ENCODE measurements at regions not wholly inside any gene's neighbourhood (a gene's known extent, or its start where the extent isn't known, plus 50 kb on each side); places are given as distances from the start of the nearest gene placed in this dataset.

DNA sequence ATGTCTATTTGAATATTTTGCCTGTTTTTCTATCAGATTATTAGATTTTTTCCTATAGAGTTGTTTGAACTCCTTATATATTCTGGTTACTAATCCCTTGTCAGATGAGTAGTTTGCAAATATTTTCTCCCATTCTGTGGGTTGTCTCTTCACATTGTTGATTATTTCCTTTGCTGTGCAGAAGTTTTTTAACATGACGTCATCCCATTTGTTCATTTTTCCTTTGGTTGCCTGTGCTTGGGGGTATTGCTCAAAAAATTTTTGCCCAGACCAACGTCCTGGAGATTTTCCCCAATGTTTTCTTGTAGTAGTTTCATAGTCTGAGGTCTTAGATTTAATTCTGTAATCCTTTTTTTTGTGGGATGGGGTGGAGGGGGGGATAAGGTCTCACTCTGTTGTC lies 168.7 kb upstream of the NFIA start:
- DNase-seq: peak; percentile 16

DNA sequence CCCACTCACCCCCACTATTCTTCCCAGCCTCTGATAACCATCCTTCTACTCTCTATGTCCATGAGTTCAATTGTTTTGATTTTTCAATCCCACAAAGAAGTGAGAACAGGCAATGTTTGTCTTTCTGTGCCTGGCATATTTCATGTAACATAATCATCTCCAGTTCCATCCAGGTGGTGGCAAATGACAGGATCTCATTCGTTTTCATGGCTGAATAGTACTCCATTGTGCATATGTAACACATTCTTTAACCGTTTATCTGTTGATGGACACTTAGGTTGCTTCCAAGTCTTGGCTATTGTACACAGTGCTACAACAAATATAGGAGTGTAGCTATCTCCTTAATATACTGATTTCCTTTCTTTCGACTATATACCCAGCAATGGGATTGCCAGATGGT lies 169.3 kb upstream of the NFIA start:
- no peak for DNase-seq

DNA sequence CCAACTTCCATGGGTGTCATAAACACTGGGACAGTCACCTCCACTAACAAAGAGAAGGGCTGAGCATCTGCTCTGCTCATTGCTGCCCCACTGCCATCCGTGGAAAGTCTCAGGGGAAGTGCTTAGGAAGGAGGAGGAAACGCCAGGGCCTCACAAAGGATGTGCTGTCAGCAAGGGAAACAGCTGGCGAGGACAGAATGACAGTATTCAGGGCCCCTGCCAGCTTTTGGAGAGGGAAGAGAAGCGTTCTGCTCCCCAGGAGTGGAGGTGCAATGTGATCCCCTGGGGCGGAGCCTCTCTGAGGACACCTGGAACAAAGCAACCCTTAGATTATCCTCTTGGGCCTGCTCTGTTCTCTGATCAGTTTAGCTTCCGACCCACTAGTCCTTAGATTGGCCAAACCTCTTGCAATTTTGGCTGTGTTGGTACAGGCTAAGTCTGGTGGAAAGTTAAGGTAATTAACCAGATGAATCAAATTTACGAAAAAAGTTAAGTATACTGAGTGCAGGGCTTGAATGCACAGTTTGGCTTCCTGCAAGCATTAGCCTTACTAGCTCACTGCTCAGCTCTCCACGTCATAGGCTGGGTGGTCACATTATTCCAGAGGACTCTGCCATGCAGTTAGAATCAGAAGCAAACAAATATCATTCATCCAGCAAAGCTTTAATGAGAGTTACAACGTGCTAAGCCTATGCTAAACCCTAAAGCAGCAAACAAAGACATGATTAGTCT lies 170.2 kb upstream of the NFIA start:
- no peak for DNase-seq

DNA sequence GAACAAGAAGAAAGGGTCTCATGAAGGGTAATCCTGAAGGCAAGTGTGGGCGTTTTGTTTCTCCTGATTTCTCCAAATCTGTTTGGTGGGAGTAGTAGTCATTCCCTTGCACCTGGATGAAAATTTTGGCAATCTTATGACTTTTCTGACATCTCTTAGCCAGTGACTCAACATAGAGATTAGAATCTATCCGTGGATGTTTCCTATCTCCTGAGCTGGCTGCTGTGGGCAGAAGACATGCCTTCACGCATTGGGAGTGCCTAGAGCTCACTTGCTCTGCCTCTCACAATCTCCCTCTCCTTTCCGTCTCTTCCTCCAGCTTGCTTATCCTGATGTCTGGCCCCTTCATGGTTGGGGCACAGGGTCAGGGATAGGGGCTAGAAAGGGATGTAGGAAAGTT lies 174.2 kb upstream of the NFIA start:
- no peak for DNase-seq

DNA sequence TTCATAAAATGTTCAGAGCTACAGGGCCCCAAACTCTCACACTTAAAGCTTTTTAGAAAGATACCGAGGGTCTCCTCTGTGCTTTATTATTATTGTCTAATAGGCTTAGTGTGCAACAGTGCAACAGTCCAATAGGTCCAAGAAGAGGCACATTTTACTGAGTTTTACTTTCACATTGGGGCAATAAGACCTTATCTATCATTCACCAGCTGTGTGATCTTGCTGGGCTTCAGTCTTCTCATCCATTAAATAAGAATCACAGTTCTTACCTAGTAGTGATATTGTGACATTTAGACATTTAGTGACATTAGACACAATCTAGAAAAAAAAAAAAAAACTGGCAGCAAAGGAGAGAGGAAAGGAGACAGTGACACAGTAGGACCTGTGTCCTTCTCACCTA lies 175.8 kb upstream of the NFIA start:
- DNase-seq: no peak

DNA sequence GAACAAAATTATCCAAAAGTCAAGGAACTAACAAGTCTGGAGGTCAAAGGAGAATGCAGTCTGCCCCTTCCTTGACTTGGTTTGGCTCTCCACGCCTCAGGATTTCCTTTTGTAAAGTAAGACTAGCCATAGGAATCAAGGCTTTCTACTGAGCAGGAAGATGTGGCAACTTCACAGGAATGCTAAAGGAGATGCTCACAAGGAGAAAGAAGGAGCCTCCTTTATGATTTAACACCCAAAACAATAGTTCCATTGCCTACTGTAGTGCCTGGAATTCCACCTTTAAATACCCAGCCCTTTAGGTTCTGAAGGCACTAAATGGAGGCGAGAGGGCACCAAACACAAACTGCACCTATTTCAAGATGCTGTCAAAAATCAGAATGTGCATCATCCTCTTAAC lies 176.3 kb upstream of the NFIA start:
- DNase-seq: no peak

DNA sequence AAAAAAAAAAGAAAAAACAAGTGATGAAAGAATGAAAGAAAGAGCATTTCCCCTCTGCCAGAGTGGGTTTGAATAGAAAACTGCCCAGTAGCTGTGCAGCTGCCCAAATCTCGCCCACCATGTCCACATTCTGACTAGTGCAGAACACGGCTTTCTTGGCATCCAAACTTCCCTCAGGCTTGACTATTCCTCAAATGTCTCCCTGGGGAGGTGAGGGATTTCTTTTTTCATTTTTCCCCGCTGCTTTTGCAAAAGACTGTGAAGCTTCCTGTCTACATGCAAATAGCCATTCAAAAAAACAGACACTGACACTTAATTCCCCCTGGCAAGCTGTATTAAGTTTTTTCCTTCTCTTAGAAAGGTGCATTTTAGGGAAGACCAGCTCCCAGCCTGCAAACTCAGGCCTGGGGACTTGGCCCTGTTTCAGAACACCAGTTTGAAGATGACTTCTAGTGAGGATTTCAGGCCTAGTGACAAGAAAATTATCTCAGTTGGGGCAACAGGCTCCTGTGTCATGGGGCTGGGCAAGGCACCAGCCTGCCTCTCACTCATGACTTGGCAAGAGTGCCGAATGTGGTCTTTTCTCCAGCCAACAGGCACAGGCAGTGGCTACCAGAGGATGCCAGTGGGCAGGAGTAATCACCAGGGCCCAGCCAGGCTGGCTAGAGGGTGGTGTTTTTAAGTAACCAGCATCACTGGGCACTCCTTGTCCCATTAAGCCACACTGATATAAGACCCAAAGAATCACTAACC lies 178.1 kb upstream of the NFIA start:
- DNase-seq: peak; percentile 32

DNA sequence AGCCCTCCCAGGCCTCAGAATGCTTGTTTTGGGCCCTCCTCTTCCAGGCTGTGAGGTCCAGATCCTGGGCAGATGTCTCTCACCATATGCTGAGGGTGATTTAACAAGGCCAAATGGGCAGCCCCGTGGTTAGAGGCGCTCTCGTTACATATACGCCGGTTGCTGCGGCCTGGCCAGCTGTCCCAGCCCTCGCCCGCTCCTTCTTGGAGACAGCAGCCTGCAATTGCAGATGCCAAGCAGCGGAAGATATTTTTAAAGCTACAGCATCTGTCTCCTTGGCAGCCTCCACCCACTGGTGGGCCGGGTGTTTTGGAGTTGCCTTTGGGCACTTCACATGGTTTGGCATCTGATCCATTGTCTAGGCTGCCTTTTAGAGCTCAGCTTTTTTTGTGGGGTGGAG lies 178.8 kb upstream of the NFIA start:
- DNase-seq: peak; percentile 8

DNA sequence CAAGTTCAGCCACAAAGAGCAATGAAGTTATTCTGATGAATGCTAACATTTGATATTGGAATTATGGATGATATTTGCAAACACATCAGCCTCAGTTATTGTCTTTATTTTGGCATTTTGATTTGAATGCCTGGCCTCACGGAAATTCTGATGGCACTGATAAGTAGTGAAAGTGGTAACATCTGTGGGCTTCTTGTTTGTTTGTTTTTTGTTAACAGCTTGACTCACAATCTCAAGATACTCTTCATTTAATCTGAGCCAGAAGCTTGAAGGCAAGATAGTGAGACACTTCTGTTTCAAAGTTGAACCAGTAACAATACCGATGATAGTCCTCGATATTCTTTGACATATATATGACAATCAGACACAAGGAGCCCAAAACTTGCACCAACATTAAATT lies 182.9 kb upstream of the NFIA start:
- no peak for DNase-seq

DNA sequence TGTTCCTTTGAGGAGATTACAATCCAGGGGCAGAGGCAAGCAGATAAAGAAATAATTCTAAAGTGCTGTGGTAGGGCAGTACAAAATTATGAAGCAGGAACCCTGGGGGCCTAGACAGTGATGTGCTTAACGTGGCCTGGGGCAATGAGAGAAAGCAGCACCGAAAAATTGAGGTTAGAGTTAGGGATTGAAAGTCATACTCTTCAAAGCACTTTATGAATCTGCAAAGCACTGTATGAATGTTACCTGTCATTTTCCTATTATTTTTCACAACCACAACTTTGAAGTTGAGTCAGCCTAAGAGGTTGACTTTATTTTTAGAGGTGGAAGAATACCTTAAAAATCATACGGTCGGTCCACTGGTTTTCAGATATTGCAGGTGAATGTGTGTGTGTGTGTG lies 183.4 kb upstream of the NFIA start:
- DNase-seq: no peak

DNA sequence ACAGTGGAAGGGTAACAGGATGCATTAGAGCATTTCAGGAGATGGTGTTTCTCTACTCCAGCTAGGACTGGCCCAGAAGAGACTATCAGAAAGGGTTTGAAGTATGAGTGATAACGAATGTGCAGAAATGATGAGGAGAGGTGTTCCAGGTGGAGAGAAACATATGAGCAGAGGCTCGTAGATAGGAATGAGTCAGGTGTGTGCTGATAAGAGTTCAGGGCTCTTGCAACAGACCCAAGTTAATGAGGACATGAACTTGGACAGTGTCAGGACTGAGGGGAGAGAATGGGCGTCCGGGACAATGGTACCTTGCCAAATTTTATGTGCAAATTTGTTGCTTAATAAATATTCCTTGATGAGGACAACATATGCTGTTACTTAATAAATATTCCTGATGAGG lies 183.9 kb upstream of the NFIA start:
- no peak for DNase-seq

DNA sequence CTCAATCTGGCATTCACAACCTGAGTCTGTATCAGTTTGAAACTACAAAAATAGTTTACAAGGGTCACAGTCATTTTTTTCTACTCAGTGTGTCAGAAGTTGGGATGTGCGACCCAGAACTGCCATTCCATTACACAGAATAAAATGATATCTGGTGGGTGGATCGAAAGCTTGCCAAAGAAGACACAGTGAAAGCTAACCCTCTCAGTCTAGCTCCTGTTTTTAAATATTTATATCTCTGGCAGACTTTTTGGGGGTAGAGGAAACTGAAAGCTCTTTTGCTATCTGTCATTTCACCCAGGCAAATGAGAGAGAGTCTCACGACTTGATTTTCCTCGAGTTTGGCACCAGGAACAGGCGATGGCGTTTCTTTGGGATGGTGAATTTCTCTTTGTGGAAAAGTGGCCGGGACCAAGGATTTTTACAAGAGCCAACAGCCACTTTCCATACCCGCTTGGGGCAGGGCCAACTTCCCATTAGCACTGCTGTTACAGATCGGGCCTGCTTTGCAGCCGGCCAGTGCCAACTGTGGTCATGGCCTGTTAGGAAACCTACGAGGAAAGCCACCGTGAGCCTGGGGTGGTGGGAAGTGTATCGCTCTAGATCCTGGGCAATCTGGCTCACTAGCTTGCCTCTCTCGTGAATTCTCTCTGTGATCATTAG lies 185.5 kb upstream of the NFIA start:
- DNase-seq: no peak

DNA sequence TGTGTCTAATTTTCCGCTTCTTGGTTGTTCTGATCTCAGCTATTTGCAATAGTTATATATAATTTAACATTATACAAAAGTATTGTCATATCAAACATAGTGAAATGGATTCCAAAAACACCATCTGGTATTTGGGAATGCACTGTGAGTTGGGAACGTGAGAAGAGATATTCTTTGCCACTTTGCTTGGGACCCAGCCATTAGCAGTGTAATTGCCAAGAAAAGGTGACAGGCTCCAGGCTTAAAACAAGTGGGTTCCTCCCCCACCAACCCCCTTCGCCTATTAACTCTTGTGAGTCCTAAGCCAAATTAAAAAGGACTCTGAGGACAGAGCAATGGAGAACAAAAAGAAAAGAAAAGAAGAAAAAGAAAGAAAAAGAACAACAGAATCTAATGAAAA lies 186.7 kb upstream of the NFIA start:
- no peak for DNase-seq

DNA sequence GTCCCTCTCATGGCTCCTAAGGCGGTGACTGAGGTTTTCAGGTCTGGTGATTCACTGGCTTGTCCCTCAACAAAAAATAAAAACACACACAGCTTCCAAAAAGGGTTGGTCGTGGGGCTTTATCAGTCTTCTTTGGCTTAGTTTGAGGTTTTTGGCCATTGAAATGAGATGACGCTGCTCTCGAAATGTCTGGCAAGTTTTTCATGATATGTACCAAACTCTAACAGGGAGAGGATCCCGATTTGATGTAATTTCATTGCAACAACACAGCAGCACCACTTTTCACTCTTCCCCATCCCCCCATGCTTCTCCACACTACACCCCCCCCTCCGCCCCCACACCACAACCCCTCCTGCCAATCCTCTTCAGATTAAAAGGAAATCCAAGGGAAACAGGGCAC lies 187.1 kb upstream of the NFIA start:
- no peak for DNase-seq

DNA sequence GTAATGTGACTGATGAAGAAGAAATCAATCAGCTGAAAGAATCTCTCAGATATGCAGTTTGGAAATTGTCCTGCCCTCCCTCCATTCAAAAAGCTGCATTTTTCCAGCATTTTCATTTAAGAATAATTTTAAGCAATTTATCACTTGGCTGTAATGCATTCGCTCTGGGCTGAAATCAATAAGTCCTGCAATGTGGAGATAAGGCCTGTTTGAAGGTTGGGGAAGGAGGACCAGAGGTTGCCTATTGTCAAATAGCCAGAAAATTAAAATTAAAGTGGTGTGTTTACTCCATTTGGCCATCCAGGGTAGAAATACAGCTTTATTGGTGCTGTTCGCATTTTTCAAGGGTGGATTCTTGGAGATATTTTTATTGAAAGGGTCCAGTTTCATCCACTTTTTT lies 187.6 kb upstream of the NFIA start:
- DNase-seq: no peak

DNA sequence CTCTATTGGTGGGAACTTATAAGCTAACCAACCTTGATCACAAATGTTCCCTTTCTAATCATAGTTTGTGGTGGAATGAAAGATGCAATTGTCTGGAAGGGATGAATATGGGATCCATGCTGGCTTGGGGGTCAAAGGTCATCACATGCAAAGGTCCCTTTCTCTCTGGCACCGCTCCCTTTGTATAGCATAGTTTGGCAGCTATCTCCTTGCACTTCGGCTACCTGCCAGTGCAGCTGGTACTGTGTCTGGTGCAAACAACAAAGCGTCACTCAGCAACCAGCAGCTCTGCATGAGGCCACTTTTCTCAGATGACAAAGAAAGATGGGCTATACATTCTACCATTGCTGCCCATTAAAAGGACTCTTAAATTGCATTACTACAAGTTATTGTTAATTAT lies 188.2 kb upstream of the NFIA start:
- no peak for DNase-seq

DNA sequence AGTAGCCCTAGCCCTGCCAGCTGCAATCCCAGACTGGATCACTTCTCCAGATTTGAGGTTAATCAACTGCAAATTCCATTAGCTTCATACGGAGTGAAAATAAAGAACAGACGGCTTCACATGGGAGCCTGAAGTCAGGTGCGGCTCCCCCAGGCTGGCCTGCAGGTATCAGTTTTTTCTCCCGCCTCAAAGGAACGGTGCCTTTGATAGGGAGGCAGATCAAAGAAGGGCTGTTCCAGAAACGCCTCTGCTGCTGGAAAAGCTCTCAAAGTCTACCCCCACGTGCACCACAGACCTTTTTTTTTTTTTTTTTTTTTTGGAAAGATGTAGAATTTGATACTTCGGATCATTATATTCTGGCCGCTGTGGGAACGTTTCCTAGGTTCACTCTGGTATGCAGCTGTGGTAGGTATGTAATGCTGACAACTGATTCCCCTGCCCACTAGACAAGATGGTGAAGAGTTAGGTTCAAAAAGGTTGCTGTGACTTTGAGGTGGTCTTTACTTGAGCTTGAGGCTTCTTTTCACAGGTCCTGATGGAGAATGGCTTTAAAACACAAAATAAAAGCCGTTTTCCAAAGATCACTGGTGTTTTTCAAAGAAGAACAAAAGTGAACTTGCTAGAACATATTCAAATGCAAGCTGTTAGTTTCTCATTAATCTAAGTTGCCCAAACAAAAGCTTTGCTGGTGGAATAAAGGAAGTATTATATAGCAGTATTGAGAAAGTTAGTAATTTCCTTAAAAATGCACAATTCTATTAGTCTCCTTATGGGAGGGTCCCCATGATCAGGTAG lies 189.0 kb upstream of the NFIA start:
- DNase-seq: no peak

DNA sequence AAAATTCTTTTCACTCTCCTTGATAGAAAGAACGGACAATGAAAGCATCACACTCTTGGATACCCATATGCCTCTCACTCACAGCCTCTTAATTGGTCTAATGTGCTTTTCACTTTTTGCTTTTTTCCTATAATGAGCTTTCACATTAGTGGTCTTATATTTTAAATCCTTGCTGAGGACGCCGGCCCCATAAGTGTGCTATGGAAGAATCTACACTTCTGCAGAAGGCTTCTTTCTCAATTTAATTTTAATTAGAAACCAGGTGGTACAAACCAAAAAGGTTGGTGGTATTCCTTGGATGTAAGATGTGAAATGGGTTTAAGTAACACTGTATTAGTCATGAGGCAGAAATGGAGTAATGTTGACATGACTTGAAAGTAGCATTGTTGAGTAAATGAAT lies 190.6 kb upstream of the NFIA start:
- DNase-seq: no peak

DNA sequence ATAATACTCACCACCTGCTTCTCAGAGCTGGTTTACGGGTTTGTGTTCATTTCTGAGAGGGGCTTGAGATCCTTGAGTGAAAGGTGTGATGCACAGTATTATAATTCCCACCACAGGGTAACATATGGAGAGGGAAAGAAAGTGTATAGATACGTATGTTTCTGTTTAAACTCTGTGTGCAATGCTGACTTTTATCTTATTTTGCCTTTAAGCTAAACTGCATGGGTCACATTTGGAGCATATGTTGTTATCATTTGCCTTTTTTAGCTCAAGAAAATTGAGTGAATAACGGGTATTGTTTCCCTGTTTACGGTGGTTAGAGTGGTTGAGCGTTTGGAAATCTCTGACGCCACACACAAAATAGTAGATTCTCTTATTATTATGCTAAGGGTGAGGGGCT lies 191.1 kb upstream of the NFIA start:
- no peak for DNase-seq

DNA sequence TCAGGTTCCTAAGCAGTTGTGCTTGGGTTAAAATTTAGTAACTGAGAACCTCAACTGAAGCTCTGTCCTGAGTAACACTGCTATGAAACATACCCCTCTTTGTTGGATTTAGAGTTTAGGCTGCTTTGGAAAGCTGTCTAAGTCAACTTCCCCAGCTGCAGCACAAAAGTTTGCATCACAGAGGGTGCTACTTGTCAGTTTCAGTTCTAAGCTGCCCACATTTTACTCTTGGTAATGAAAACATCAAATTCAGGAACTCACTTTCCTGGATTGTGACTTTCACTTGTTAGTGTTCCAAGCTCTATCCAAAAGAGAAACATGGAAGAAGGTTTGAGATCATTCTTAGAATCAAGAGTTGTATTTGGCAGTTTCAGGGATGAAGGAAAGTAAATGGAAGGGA lies 191.7 kb upstream of the NFIA start:
- no peak for DNase-seq

DNA sequence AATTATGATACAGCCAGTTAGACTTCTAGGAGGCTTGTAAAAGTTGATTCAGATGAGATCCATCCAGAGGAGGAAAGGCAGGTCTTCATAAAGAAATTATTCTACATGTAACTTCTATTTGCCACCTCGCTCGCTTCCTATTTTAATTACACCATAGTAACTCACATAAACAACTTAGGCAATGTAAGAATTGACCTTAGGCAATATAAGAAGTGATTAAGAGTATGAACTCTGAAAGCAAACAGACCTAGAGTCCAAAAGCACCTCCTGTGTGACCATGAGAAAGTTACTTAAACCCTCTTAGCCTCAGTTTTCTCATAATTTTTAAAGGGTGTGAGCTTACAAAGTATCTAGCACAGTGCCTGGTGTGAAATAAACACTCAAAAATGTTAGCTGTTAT lies 192.7 kb upstream of the NFIA start:
- DNase-seq: no peak

DNA sequence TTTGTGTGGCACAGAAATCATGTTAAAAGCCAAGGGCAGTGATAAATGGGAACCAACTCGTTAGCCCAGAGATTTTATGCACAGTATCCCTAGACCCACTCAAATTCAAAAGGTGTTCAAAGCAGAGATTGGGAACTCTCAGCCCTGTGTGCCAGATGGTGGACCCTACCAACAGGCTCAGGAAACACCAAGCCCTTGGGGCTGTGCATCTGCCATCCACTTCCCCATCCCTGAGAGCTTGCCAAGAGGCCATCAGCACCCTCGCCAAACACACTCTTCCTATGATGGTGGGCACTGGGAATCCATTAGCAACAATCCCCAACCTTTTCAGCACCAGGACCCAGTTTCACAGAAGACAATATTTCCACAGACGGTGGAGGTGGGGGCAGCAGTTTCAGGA lies 194.2 kb upstream of the NFIA start:
- DNase-seq: no peak

DNA sequence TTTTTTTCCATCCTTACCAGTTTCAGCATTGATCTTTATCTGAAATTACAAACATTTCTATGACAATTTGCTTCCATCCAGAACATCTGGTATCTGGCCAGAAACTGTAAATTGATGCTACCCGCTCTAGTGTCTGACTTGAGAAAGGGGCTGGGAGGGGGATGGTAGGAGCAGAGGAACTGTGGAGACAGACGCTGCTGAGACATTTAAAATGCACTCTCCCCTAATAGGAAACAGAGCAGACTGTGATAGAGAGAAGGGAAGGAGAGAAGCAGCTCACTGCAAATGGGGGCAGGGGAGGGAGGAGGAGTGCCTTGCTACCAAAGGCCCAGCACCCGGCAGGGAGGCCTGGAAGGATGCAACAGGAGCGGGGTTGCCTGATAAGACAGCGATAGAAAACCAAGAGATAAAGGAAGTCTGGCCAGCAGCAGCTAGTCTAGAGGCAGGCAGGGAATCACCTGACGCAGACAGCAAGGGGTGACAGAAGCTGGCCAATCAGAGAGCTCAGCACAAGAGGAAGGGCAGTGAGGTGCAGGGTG lies 195.5 kb upstream of the NFIA start:
- peak; percentile 13 for DNase-seq
